ENCODE measurements at regions not wholly inside any gene's neighbourhood (a gene's known extent, or its start where the extent isn't known, plus 50 kb on each side); places are given as distances from the start of the nearest gene placed in this dataset.
"Not testable (repeated sequence)": the region's sequence is repeated elsewhere in the genome, so short reads cannot be mapped to it uniquely, and the experiment has no call there.

DNA sequence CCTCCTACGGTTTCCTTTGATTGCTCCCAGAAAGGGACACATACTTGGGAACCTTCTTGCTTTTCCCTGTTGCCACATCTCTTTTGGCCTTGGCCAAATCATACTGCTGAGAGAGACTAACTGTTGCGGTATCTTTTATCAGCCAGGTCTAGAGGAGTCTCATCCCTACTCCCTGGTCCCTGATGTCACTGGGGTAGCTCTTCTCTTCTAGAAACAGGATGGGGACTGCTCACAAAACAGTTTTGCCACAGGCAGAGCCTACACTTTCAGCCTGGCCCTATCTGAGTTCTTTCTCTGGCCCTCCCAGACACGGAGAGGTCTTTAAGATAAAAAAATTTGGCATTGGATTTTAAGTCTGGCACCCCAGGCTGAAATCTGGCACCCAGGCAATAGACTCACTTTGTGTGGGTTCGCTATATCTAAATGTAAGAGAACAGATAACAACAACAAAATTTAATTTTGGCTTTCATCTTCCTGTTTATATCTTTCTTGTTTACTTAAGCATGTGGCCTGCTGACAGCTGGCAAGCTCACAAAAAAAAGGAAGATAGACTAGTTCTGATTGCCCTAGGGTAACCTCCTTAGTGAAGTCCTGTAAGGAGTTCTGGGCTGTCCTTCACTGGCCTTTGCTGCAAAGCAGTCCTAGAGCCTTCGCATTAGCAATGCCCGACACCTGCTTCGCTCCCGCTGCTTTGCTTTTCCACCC, 228.3 kb upstream of the NPVF start:
- DNase-seq: peak; percentile 20

DNA sequence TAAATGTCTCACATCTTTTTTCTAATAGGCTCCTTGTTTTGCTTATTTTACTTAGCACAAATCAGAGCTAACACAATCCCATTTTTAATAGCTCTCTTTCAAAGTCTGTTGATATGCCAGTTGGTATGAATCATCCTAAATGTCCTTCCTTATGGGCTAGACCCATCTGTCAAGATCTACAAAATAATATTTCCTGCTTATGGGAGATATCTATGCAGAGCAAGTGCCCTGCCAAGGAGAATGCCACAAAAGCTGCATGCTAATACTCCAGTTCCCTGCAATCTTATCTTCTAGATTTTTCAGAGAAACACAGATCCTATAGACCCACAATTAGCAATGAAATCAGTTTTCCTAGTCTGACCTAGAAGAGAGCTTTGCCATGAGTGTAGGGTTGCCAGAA, 230.8 kb upstream of the NPVF start:
- DNase-seq: no peak

DNA sequence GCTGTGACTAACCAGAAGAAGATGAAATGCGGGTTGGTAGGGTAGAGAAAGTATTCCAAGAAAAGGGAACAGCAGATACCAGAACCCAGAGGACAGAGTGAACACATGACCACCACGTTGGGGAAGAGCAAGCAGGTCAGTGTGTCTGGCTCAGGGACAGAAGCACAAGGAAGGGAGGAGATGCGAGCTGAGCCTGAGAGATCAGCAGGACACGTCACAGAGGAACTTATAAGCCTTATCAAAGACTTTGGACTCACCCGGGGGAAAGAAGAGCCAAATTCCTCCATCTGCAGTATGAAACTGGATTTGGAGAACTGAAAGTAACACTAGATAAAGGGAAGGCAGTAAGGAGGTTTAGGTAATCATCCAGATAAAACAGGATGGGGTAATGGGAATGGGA, 232.1 kb upstream of the NPVF start:
- DNase-seq: no peak

DNA sequence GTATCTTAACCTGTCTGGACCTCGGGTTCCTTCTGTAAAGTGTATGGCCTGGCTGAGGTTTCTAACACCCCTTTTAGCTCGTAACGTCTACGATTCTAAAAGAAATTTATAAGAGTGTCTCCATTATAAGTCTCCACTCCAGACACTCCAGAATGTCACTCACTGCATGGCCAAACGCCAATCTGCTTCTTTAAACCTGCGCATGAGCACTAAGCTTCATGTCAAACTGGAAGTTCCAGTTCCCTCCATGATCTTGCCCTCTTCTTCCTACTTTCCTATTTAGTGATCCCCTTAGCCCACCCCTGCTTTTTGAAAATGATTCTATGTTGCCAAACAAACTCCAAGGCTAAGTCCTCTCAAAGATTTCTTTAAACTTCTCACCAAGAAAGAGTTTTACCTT, 241.4 kb upstream of the NPVF start:
- no peak for DNase-seq

DNA sequence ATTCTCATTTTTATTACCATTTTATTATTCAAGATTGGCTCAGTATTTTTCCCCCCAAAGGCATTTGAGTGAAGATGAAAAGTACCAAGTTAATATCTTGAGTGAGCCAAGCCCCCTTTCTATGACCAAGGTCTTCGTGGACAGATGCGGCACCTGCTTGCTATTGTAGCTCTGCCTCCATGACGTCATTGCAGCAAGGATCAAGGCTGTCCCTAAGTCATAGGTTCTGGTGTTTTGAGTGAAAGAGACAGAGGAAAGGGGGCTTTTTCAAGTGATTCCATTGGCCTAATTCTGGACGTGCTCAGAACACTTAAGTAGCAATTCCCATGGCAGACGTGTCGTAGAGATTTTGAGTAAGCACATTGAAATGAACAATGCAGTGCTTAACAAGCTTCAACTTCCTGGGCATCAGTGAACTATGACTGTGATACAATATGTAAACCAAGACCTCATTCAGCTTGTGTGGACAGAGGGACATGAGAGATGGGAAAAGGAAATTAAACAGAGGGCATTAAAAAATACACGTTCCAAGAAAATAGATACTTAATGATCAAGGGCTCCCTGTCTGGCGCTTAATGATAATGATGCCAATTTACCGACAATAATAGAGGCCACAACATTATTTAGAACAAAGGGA, 248.7 kb upstream of the NPVF start:
- no peak for DNase-seq

DNA sequence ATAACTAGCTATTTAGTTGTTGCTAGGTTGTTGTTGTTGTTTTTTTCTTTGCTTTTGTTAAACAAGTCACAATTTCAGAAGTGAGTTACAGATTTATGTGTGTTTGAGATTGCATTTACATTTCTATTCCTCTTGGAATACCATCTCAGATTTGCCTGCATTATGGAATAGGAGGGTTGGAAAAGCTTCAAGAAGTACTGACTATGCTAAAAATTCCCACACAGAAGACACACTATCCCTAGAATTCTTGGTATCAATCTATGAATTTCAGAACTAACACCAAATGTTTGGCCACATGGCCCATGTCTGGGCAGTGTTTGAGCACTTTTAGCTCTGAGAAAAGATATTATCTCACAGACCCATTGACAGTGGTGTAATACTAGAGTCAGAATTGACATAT, 249.9 kb upstream of the NPVF start:
- DNase-seq: not testable (repeated sequence)

DNA sequence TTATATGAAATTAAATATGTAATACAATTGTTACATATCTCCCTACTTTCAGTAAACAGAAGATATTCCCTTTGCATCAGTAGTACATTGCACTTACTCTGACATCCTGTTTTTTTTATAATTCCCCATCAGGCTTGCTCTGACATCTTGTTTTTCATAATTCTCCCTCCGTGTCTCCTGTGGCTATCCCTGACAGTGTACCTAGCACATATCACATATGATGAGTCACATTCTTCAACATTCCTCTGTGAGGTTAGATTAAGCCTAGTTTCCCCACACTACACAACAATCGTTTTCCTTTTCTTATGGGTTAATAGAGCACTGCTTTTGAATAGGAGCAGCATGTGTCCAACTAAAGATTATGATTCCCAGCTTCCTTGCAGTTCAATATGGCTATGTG, 250.6 kb upstream of the NPVF start:
- DNase-seq: no peak

DNA sequence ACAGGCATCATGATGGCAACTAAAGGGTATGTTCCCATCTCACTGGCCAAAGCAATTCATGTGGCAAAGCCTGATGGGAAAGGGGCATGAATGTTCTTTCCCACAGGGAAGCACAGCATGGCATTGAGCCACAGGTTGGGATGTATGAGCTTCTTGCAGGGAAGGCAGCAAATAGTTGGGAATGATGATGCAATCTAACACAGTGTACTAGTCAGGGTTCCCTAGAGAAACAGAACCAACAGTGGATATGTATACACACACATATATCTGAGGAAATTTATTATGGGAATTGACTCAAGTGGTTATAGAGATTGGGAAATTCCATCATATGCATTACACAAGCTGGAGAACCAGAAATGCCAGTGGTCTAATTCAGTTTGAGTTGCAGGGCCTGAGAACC, 253.6 kb upstream of the NPVF start:
- DNase-seq: no peak

DNA sequence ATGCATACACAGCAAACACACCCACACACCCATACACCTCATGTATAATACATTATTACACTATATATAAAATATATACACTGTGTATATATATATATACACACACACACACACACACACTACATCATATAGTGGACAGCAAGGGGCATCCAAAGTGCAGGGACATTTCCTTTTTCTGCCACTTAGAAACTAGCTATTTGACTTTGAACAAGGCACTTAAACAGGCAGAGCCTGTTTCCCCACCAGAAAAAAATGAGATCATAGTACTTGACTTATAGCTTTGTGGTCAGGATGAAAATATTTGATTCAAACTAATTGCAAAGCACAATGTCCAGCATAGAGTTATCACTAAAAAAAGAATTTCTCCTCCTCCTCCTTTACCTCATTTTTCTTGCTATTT, 254.3 kb upstream of the NPVF start:
- no peak for DNase-seq

DNA sequence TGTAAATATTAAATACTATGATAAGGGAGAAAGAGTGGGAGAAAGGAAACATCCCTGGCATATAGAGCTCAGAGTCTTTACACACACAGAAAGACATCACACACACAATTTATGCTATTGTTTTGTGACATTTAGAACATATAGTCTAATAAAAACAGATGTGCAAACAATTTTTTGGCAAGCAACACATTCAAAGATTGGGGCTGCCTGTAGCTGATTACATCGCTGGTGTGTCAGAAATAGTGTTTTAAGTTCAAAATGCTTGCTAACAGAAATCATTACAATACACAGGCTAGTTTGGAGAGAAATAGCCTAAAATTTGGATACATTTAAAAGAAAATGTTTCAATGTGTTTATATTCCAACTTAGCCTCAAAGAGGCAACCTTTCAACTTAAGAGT, 256.7 kb upstream of the NPVF start:
- no peak for DNase-seq

DNA sequence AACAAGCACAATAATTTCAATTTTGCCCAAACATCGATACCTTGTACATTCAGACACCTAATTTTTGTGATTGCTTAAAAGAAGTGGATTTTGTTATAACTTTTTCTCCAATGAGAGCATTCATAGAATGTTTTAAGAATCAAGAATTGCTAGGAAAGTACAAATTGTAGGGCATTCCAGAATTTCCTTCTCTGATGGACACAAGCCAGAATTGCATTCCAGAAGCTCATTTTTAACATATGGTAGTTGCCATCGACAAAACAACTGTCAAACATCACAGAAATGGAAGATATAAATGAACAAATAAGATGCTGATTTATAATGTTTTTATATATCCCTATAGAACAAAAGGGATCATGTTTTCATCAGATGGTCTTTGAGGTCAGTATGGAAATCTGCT, 258.4 kb upstream of the NPVF start:
- no peak for DNase-seq

DNA sequence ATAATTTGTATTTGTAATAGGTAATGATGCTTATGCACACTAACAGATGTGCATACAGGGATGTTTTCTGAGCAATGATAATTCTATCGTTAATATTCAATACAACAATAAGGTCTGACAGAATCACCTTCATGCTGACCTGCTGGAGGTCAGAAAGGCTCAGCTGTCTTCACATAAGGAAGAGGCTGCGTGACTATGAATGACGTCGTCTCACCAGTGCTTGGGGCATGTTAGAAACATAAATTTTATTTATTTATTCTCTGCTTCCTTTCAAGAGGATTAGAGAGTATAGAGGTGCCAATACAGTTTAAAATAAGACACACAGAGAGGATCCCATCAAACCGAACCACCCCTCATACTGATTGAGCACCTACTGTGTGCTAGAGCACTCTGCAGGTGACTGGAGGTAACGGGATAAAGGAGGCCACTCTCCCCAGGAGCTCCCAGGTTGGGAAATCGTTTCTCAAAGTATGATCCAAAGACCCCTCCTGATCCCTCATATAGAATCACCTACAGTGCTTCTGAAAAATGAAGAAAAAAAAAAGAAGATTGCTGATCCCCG, 265.6 kb upstream of the NPVF start:
- no peak for DNase-seq

DNA sequence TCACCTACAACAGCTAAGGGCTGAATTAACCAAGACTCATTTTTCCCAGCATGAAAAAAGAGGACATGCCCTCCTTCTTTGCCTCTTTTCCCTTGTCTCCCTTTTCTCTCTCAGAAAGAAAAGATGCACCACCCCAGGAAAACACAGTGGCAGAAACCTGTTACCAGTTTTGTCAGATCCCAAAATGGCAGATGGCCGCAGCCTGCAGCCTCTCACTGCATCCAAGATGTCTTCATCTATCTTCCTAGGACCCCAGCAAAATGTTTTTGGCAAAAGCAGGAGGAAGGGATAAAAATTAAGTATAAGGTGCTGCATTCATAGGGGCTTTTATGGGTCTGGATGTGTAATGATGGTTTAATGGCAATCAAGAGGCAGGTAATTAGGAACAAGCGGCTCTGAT, 266.6 kb upstream of the NPVF start:
- DNase-seq: no peak

DNA sequence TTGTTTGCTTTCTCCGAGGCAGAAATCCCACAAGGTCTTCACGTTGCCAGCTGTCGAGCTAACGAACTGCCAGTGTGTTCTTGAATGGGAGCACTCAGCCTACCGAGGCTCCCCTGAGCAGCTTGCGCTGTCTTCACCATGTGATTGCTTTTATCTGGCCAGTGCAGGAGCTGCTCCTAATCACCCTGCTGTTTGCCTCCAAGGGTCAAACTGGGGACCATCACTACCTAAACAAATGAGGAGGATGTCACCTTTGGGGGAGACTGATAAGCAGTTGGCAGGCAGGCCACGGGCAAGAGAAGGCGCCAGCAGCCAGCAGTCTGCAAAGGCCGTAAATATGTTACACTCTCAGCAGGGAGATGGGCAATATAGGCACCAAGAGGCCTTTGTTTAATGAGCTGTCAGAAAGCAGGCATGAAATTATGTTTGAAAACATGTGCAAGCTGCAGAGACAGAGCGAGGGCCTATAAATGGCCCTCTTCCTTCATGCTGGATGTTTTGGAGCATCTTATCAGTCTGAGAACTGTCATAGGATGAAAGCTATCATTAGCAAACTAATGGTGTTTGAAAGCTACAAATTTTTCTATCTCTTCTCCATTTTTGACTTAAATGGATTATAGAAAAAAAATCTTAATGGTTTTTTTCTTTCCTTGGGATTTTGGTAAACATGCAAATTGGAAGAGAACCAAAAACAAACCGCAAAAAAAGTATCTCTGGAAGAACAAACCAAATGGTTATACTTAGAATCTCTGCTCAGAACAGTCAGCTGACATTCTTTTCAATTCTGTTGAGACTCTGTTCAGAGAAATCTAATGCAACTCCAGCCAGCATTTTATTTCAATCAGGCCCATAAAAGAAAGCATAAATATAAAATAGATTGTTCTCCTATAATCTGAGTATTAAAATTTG, 267.3 kb upstream of the NPVF start:
- DNase-seq: no peak

DNA sequence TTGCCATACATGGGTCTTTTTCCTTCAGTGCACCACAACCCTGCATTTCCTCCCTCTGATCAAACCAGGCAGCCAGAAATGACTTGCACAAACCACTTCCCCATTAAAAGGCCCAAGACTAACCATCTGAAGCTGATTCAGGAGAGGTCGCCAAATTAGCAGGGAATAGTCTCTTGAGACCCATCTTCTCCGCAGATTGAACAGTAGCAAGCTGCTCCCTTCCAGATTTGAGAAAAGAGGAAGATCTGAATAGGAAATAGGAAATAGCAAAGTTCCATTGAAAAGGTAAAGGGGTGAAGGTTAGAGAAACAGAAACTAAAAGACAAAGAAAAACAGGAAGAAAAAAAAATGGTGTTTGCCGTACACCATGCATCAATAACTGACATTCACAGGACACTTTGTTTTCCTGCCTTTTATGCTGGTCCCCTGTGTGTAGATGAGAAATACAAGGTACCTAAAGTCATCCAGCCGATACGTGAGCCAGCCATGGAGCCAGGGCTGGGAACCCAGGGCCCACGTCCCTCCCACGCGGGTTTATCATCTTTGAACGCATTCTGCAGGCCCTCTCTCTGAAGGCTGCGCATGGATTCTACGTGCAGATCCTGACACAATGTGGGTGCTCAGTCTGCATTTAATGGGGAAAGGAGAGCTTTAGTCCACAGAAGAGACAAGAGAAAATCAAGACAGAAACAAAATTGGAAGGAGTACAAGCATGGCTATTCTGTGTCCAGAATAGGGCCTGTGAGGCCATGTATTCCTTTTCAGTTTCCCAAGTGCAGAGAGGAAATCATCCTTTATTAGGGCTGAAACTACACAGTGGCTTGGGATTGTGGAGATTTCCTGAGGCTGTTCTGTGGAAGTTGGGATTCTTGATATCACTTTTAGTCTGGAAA, 268.4 kb upstream of the NPVF start:
- no peak for DNase-seq

DNA sequence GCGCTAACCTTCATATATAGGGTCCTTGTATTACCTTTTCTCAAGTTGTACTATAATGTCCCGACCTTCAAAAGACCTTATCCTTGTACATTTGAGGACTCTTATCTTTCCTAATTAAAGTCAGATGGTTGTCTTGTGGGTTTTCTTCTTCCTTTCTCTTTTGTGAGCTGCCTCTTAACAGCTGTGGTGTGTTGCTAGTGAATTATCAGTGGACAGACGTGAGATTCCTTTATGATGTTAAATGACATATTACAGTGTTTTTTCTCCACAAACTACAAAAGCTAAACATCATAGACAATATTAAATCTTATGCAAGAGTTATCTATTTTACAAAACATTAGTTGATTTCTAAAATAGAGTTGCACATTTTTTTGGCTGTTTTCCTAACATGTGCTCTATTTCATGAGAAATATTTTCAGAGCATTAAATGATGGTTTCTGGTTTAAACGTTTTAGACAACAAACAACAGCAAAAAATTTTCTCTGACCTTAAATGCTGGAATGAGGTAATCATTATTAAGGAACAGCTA, 272.2 kb upstream of the NPVF start:
- no peak for DNase-seq

DNA sequence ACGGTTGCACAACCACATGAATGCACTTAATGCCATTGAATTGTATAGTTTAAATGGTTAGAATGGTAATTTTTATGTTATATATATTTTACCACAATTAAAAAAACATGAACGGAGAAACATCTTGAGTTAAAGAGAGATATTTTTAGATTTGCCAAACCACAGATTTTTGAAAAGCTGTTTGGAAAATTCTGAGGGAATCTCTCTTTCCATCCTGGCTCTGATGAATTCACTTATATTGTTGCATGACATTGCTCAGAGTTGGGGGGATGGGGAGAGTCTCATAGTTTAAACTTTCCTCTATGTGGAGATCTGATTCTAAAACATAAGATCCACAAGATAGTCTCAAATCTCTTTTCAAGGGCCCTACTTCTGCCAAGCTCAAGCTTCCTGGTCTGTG, 275.0 kb upstream of the NPVF start:
- DNase-seq: no peak

DNA sequence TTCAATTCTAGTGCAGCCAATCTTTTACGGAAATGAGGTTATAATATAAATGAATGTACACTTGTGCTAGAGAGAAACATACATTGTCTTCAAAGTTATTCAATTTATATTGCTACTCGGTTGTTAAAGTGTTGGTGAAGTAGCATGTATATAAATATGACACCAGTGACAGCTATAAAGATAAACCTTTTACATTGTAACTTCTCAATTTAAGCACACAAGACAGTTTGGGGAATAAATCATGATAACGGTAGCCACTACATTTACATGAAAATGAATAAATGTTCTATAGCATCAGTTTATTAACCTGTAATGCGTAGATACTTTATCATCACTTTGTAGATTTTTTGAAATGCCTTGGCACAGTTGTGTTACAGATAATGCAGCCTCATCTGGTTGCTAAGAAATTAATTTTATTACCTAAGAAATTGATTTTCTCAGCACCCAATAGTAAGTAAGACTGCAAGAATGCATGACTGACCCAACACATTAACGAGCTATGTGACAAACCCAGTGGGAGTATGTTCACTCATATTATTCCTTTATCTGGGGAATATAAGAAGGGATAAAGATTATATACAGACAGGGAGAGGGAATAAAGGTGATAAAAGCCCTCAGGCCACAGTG, 283.9 kb upstream of the NPVF start:
- no peak for DNase-seq

DNA sequence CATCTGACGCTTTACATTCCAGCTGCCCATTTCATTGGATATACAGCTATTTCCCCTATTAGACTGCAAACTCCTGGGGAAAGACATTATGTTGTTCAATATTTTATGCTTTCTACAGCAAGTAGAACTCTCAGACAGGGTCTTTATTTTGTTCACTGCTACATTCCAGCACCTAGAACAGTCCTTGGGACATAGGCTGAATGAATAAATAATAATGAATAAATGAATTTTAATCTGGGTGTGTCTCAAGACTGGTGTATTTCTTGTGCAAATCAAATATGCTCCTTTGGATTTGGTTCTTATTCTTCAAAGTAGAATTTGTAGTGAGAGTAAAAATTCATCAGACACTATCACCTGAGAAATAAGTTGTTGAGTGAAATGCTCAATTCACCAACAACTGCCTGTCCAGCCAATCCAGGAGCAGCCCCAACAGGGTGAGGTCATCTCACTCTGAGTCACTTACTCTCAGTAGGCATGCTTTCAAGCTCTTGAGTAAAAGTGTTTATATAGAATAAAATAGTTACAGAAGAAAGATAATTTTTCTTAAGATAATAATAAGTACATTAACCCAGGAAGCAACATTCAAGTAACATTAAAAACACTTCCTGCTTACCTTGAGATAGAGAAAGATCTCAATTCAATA, 287.5 kb upstream of the NPVF start:
- DNase-seq: no peak

DNA sequence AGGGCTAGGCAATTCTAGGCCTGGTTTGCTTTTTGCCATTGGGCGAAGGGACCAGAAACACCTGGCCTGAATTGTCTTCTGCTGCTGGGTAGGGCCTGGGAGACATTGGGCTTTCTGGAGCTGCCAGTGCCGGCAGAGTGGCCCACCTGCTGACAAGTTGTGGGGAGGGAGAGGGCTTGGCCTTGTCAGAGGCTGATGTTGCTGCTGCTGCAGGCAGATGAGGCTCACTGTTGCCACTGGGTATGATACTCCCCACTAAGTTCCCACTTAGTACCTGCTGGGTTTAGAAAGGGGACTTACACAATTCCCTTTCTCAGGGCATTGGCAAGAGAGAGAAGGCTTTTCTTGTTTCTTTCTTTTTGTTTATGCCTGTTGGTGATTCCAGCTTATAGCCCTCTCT, 289.6 kb upstream of the NPVF start:
- no peak for DNase-seq

DNA sequence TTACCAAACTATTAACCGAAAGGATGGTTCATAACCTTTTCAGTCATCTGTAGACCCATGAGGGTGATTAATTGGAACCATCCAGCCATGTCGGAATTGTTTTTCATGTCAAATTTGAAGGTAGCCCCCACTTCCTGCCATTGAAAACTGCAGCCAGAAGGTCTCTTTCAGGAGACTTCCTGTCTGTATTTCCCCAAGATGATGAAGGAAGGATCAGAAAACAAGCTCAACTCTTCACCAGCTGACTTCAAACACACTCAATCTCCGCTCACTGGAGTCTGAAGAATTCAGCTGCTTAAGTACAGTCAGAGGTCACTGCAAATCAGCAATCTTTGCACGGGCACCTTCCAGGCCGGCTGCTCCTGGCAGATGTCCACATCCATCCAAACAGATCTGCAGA, 291.7 kb upstream of the NPVF start:
- no peak for DNase-seq

Data from NCI-H345 (cell line).